Germinal center (tissue), 1 donor: ENCODE measurements at regions not wholly inside any gene's neighbourhood (a gene's known extent, or its start where the extent isn't known, plus 50 kb on each side); places are given as distances from the start of the nearest gene placed in this dataset.
A peak's percentile ranks its signal among the peaks of the same experiment; 100 is the strongest.
"Not testable (repeated sequence)": the region's sequence is repeated elsewhere in the genome, so short reads cannot be mapped to it uniquely, and the experiment has no call there.

ENCODE experiments used
- DNase-seq: peaks from one replicate; pipeline ENCODE4 v3.0.0; 2012; ENCODE audit warnings: mixed read lengths, low spot score

DNA sequence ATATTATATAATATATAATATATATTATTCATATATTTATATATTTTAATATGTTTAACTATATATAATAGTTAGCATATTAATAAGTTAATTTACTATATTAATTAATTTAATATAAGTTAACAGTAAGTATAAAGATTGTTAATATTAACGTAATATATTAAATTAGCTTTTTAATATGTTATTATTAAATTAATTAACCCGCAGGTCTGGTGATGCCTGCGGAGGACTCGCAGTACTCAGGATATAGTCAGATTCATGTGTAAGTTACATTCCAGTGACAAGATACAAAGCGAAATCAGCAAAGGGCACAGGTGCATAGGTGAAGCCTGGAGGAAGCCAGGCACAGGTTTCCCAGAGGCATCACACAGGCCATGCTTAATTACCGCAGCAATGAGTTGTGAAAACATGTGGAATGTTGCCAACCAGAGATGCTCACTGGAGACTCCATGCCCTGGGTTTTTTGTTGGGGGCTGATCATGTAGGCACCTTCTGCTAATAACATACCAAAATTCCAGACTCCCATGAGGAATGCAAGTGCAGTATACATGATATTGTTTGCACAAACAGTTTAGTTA, 130.4 kb upstream of the MPHOSPH6 start:
- DNase-seq = no peak

GRCh38 chr16:82298472-82298871, 128.4 kb upstream of the MPHOSPH6 start:
- DNase-seq = no peak

GRCh38 chr16:82295290-82296201, 125.5 kb upstream of the MPHOSPH6 start:
- no peak for DNase-seq

DNA sequence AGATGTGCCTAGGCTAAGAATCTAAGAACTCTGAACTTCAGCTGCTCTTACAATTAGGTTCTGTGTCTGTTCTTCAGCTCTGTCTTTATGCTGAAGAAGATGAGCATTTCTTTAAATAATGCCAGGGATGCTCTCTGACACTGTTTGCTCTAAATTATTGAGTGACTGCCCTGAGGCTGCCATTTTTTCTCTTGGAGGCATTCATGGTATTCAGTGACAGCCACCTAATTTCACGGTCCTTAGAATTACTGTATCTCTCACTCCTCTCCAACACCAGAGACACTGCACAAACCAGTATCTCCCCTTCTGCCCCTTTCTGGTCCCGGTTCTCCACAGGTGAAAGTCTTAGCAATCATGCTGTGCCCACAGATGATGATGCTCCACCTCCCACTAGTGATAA, 123.6 kb upstream of the MPHOSPH6 start:
- DNase-seq = no peak

- no peak for DNase-seq
Measured at GRCh38 chr16:82287937-82288336, 117.9 kb upstream of the MPHOSPH6 start.

GRCh38 chr16:82282662-82283061, 112.6 kb upstream of the MPHOSPH6 start:
- no peak for DNase-seq

DNA sequence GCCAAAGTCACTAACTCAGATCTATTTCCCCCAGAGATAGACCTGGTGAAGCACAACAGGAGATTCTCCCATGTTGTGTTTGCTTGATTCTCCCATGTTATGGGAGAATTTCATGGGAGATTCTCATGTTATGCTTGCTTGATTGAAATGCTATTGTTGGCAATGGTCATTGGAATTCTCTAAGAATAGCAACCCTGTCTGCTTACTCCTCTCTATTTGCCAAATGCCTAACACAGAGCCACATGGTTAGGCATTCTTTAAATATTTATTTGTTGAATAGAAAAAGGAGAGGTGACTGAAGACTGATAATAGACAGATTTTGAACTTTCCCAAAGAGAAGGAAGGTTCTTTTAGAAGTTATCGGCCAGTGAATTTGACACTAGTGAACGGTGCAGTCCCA, 111.5 kb upstream of the MPHOSPH6 start:
- no peak for DNase-seq

DNA sequence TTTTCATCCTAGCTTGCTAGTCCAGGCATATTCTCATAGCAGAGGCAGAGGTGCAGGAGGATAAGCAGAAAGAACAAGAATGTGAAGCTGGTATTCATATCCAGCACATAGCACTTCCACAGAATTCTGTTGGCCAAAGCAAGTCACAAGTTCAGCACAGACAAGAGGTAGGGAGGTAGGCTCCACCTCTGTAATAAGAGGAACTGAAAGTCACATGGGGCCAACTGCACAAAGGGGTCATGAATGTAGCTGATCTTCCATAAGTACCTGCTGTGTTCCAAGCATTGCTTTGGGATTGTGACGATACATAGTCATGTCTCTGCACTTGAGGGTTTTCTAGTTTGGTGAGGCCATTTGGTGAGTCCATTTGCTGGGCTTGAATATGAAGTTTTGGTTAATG, 110.8 kb upstream of the MPHOSPH6 start:
- peak; percentile 11 for DNase-seq

- DNase-seq = not testable (repeated sequence)
Measured at GRCh38 chr16:82275349-82275748, 105.3 kb upstream of the MPHOSPH6 start.

DNA sequence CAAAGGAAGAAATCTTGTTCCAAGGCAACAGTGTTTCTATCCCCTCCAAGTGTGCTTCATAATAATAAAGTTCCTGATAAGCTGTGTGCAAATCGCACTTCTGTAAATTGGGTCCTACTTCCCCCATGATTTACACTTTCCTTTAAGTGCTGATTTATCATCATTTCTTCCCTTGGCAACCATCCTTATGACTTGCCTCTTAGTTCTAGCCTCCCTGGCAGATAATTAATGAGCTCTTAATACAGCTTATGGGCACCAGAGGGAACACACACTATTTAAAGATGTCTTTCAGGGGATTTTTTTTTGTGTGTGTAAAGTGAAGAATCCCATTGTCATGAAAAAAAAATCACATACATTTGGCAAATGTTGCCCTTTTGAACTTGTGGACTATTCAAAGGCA, 101.6 kb upstream of the MPHOSPH6 start:
- DNase-seq = no peak

GRCh38 chr16:82267675-82268074, 97.7 kb upstream of the MPHOSPH6 start:
- DNase-seq = not testable (repeated sequence)

- DNase-seq = no peak
Measured at GRCh38 chr16:82265809-82266208, 95.8 kb upstream of the MPHOSPH6 start.

DNA sequence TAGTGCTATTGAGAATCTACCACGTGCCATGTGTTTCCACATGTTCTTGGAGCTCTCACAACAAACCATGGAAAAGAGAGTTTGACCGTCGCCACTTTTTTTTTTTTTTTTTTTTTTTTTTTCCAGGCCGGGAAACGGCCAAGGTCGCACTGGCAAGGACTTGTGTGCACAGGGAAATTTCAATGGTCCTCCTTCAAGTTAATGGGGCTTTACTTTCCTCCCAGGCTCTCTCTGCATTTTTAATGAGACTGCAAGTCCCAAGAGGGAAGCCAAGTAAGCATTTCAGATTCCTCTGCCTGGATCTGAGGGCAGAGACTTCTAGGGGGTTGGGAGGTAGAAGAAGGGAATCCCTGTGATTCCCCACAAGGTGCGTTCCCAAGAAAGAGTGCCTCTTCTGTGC, 94.7 kb upstream of the MPHOSPH6 start:
- no peak for DNase-seq

DNA sequence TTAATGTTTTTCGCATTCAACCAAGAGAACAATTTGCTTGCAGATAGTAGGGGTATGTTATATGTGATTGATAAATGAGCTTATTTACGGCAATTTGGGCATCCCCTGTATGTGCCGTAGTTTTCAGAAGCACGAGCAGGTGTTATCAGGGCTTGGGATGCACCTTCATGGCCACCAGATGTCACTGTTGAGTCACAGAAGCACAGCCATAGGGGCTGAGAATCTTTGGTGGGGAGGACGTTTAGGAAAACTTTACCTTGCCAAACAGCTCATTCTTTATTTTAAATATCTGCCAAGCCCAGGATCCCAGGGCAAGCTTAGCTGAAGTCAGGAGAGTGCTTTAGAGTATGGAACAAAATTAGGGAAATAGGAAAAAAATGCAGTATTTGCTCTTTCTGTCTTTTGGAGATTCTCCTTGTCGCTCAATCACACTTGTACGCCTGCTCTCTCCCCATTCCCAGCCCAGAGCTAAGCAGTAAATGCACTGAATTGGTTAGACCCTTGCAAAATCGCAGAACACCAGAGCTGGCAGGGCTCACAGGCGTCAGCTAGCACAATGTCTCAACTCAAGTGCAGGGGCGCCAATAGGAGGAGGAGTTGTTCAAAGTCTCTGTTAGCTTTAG, 93.6 kb upstream of the MPHOSPH6 start:
- DNase-seq = peak; percentile 58

DNA sequence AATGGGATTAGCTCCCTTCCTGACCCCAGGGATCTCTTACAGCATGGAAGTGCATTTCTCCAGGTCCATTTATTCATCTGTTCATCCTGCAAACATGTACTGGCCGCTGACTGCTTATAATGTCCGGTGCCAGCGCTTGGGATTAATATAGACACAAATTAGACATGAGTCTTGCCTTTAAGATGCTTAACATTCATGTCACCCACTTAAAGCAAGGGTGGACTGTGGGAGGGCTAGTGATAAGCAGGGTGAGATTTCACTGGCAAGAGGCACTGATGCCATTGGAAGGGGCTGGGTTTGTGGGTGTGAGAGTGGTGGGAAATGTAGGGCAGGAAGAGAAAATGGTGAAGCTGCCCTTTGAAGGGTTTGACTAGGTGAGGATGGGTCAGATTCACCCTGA, 92.2 kb upstream of the MPHOSPH6 start:
- no peak for DNase-seq

- DNase-seq = no peak
Measured at GRCh38 chr16:82260212-82260795, 90.3 kb upstream of the MPHOSPH6 start.

GRCh38 chr16:82259731-82260130, 89.7 kb upstream of the MPHOSPH6 start:
- no peak for DNase-seq

GRCh38 chr16:82257990-82258389, 88.0 kb upstream of the MPHOSPH6 start:
- DNase-seq = no peak

DNA sequence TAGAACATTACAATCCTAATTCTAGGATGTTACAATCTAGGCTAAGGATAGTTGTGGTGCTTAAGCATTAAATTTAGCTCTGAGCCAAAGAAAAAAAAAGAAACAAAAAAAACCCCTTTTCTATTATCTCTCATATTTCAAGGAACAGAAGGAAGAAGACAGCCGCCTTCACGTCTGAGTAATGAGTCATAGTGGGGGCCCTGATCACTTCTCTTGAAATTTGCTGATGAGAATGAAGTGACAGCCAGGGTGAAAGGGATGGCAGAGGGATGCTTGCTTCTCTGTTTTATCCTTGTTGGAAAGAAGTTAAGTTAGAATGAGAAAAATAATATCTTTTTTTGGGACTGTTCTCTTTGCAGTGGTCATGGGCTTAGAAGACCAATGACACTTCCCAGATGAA, 82.6 kb upstream of the MPHOSPH6 start:
- DNase-seq = no peak

GRCh38 chr16:82248677-82249076, 78.7 kb upstream of the MPHOSPH6 start:
- no peak for DNase-seq

- DNase-seq = no peak
Measured at GRCh38 chr16:82248012-82248656, 78.1 kb upstream of the MPHOSPH6 start.

GRCh38 chr16:82242201-82242600, 72.2 kb upstream of the MPHOSPH6 start:
- DNase-seq = no peak
